ENCODE measurements at regions not wholly inside any gene's neighbourhood (a gene's known extent, or its start where the extent isn't known, plus 50 kb on each side); places are given as distances from the start of the nearest gene placed in this dataset.

DNA sequence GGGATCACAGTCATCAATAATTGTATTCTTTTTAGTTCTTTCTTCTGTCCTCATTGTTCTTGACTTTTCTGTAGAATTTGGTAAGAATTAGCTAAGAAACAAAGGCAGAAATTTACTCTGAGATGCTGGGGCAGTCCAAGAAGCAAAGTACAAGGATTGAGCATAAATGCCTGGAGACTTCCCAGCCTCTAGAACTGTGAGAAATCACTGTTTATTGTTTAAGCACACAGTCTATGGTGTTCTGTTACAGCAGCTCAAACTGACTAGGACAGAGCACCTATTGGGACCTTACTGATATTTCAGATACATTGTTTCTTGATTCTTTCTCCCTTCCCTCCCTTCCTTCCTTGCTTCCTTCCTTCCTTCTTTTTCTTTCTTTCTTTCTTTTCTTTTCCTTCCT, 192.7 kb upstream of the SLC35B3 start:
- H3K27ac ChIP-seq: no peak overlapping the region
- no peaks in the 10 kb centered on the region for H3K36me3 ChIP-seq
- no peaks in the 10 kb centered on the region for H3K4me1 ChIP-seq
- no peaks in the 10 kb centered on the region for H3K27me3 ChIP-seq (replicated peaks in 1 of 7)
- no peak for DNase-seq
- intact Hi-C loops (cut with DNase I; ENCODE audit: low total_unique reads): no loop called here
- TF ChIP-seq POLR2AphosphoS5 (IDR thresholded peaks at IDR 0.05) (no peak), POLR2A (IDR thresholded peaks at IDR 0.05) (no peak)
- TF ChIP-seq, protein P1, sequence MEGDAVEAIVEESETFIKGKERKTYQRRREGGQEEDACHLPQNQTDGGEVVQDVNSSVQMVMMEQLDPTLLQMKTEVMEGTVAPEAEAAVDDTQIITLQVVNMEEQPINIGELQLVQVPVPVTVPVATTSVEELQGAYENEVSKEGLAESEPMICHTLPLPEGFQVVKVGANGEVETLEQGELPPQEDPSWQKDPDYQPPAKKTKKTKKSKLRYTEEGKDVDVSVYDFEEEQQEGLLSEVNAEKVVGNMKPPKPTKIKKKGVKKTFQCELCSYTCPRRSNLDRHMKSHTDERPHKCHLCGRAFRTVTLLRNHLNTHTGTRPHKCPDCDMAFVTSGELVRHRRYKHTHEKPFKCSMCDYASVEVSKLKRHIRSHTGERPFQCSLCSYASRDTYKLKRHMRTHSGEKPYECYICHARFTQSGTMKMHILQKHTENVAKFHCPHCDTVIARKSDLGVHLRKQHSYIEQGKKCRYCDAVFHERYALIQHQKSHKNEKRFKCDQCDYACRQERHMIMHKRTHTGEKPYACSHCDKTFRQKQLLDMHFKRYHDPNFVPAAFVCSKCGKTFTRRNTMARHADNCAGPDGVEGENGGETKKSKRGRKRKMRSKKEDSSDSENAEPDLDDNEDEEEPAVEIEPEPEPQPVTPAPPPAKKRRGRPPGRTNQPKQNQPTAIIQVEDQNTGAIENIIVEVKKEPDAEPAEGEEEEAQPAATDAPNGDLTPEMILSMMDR (IDR thresholded peaks at IDR 0.05 in 8 of 11, conservative IDR thresholded peaks at IDR 0.05 in 3 of 11): no peak
- H3K9me3 ChIP-seq: peaks cover 0 to 13% (median 0%) of the 10 kb centered on the region in 8 donors
- H3K4me3 ChIP-seq: no peak overlapping the region

DNA sequence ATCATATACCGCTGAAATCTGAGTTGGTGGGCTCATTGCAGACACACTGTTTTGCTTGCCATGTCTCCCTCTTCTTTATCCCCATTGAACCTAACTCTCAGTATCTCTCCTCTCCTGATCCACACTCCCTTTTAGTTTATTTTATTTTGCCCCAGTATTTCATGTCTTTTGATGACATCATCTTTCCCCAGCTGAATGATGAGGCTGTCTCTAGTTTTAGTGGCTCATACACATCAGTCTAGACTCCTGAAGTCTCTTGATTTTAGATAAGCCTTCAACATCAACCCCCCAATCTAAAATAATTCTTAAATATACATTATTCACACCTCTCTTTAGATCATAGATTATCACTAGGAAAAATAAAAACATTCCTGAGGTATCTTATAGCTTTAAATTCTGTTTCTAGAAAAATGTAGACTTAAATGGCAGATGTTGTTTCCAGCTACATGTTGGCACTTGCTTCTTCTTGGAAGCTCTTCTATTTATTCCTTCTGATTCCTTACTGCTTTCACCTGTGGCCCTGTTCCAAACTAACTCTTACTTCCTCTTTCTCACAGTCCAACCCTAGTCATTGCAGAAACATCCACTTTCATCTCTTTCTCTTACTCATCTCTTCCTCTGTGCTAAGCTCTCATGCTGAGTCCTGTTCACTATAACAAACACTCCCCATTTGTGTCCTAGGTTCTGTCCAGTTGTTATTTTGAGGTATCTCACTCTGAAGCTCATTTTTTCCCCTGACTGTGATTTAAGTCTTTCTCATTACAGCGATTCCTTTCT, 191.9 kb upstream of the SLC35B3 start:
- TF ChIP-seq POLR2AphosphoS5 (IDR thresholded peaks at IDR 0.05): no peak
- no peak for TF ChIP-seq POLR2A (IDR thresholded peaks at IDR 0.05)
- TF ChIP-seq, protein P1 (IDR thresholded peaks at IDR 0.05 in 8 of 11, conservative IDR thresholded peaks at IDR 0.05 in 3 of 11): no peak
- no peak overlapping the region for H3K4me3 ChIP-seq
- peaks cover 0 to 11% (median 0%) of the 10 kb centered on the region in 8 donors for H3K9me3 ChIP-seq
- no peaks in the 10 kb centered on the region for H3K4me1 ChIP-seq
- no peak overlapping the region for H3K27ac ChIP-seq
- intact Hi-C loops (cut with DNase I; ENCODE audit: low total_unique reads): no loop called here
- DNase-seq: no peak
- 88 to 98% (median 92%) methylated on average over 2 of the region's 2 CpGs for WGBS, 5 donors
- no peaks in the 10 kb centered on the region for H3K36me3 ChIP-seq
- no peaks in the 10 kb centered on the region for H3K27me3 ChIP-seq (replicated peaks in 1 of 7)

DNA sequence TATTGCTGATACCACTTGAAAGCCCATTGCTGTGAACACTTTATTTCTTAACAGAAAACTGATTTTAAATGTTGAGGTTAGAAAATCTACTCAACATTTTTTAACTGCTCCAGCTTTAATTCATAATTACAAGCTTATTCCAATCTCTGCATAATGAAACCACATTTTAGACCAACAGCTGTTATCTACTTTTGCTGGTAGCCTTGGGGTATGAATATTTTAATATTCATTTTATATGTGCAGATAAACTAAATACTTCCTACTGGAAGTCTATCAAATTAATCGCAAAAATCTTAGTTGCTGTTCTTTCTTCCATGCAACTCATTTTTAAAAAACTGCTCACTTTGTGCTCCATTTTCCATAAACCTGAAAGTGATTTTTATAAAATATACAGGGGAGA, 189.3 kb upstream of the SLC35B3 start:
- no peak for DNase-seq
- TF ChIP-seq POLR2AphosphoS5 (IDR thresholded peaks at IDR 0.05) (no peak), POLR2A (IDR thresholded peaks at IDR 0.05) (no peak)
- TF ChIP-seq, protein P1 (IDR thresholded peaks at IDR 0.05 in 8 of 11, conservative IDR thresholded peaks at IDR 0.05 in 3 of 11): no peak
- no peaks in the 10 kb centered on the region for H3K27me3 ChIP-seq (replicated peaks in 1 of 7)
- H3K4me1 ChIP-seq: no peaks in the 10 kb centered on the region
- no peak overlapping the region for H3K4me3 ChIP-seq
- peaks cover 0 to 10% (median 0%) of the 10 kb centered on the region in 8 donors for H3K9me3 ChIP-seq
- no peaks in the 10 kb centered on the region for H3K36me3 ChIP-seq
- 88 to 100% (median 95%) methylated on average over 1 of the region's 1 CpG for WGBS, 5 donors
- intact Hi-C loops (cut with DNase I; ENCODE audit: low total_unique reads): no loop called here
- H3K27ac ChIP-seq: no peak overlapping the region

DNA sequence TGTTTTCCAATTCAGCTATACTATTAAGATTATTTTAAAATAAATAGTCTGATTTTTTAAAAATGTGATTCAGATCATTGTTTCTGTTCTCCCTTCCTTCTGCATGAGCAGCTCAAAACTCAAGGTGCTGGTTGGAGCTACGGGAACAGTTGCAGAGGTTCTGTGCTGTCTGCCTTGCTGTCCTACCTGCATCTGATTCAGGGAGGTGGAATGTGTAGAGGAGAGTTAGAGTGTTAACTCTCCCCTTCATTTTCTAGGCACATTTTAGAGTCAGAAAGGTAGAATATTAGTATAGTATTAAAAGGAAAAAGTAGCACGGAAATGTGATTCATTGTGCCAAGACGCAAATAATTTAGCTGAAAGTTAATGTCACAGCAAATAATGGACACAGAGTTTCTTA, 188.1 kb upstream of the SLC35B3 start:
- 88 to 92% (median 91%) methylated on average over 3 of the region's 3 CpGs for WGBS, 5 donors
- intact Hi-C loops (cut with DNase I; ENCODE audit: low total_unique reads): no loop called here
- peaks cover 0 to 22% (median 0%) of the 10 kb centered on the region in 8 donors for H3K9me3 ChIP-seq
- no peaks in the 10 kb centered on the region for H3K4me1 ChIP-seq
- no peaks in the 10 kb centered on the region for H3K36me3 ChIP-seq
- TF ChIP-seq POLR2AphosphoS5 (IDR thresholded peaks at IDR 0.05) (no peak), POLR2A (IDR thresholded peaks at IDR 0.05) (no peak)
- TF ChIP-seq, protein P1 (IDR thresholded peaks at IDR 0.05 in 8 of 11, conservative IDR thresholded peaks at IDR 0.05 in 3 of 11): no peak
- H3K27me3 ChIP-seq (replicated peaks in 1 of 7): no peaks in the 10 kb centered on the region
- DNase-seq: no peak
- no peak overlapping the region for H3K4me3 ChIP-seq
- no peak overlapping the region for H3K27ac ChIP-seq

All from spleen (tissue), 11 donors.